MM.1S (cell line): ENCODE measurements at regions not wholly inside any gene's neighbourhood (a gene's known extent, or its start where the extent isn't known, plus 50 kb on each side); places are given as distances from the start of the nearest gene placed in this dataset.

ENCODE experiments used
- DNase-seq: peaks from one replicate; pipeline ENCODE4 v3.0.0-alpha.2; 2015
- H2AFZ ChIP-seq: fragments of 300-600 bp; sonication (generic); 2 replicates; pipeline ENCODE4 v1.6.0; 2016; ENCODE audit warnings: antibody characterized with exemption, low read length
- H3F3A ChIP-seq: fragments of 300-600 bp; sonication (generic); 2 replicates; pipeline ENCODE4 v1.6.1; 2016; ENCODE audit warnings: mild to moderate bottlenecking, antibody characterized with exemption, low read length, moderate library complexity, mixed read lengths; ENCODE audit not compliant: insufficient read depth
- H3K27ac ChIP-seq: fragments of 300-600 bp; sonication (generic); 2 replicates; pipeline ENCODE4 v1.5.1; 2016; ENCODE audit warnings: mild to moderate bottlenecking, low read length
- H3K27me3 ChIP-seq: fragments of 300-600 bp; sonication (generic); replicated peaks from 2 replicates; pipeline ENCODE4 v1.6.0; 2016; ENCODE audit warnings: low read length; ENCODE audit not compliant: insufficient read depth
- H3K36me3 ChIP-seq: fragments of 300-600 bp; sonication (generic); replicated peaks from 2 replicates; pipeline ENCODE4 v1.6.1; 2016; ENCODE audit warnings: mild to moderate bottlenecking, low read length, mixed read lengths; ENCODE audit not compliant: insufficient read depth
- H3K4me1 ChIP-seq: fragments of 300-600 bp; sonication (generic); 2 replicates; pipeline ENCODE4 v1.6.1; 2016; ENCODE audit warnings: low read length, mixed read lengths
- H3K4me2 ChIP-seq: fragments of 300-600 bp; sonication (generic); 2 replicates; pipeline ENCODE4 v1.6.0; 2016; ENCODE audit warnings: low read depth, low read length
- H3K4me3 ChIP-seq: fragments of 300-600 bp; sonication (generic); 2 replicates; pipeline ENCODE4 v1.5.1; 2016; ENCODE audit warnings: low read length, mixed read lengths
- H3K79me2 ChIP-seq: fragments of 300-600 bp; sonication (generic); 2 replicates; pipeline ENCODE4 v1.6.1; 2016; ENCODE audit warnings: mixed run types, low read length, mixed read lengths
- H3K9ac ChIP-seq: fragments of 300-600 bp; sonication (generic); 2 replicates; pipeline ENCODE4 v1.6.1; 2016; ENCODE audit warnings: low read length, mixed read lengths
- H3K9me2 ChIP-seq: fragments of 300-600 bp; sonication (generic); replicated peaks from 2 replicates; pipeline ENCODE4 v1.6.1; 2016; ENCODE audit warnings: mild to moderate bottlenecking, low read length, mixed read lengths; ENCODE audit not compliant: insufficient read depth
- H3K9me3 ChIP-seq: fragments of 300-600 bp; sonication (generic); replicated peaks from 2 replicates; pipeline ENCODE4 v1.6.1; 2016; ENCODE audit warnings: mild to moderate bottlenecking, low read length, mixed read lengths; ENCODE audit not compliant: insufficient read depth
- H4K20me1 ChIP-seq: fragments of 300-600 bp; sonication (generic); 2 replicates; pipeline ENCODE4 v1.6.1; 2016; ENCODE audit warnings: mild to moderate bottlenecking, low read length, moderate library complexity, mixed read lengths; ENCODE audit not compliant: insufficient read depth
- EZH2 ChIP-seq: fragments of 300-600 bp; sonication (generic); optimal IDR thresholded peaks from 2 replicates; pipeline ENCODE3; 2017; ENCODE audit warnings: low read depth, mild to moderate bottlenecking, antibody characterized with exemption, low read length, mixed read lengths
- EZH2phosphoT487 ChIP-seq: fragments of 300-600 bp; sonication (generic); IDR thresholded peaks from 2 replicates; pipeline ENCODE4 v1.6.1; 2018; ENCODE audit warnings: antibody characterized with exemption, low read length
- TF ChIP-seq, protein P1 (sequence below): fragments of 300-600 bp; sonication (generic); IDR thresholded peaks from 2 replicates; pipeline ENCODE4 v1.5.1; 2016; ENCODE audit warnings: antibody characterized with exemption, low read length, mixed read lengths

DNA sequence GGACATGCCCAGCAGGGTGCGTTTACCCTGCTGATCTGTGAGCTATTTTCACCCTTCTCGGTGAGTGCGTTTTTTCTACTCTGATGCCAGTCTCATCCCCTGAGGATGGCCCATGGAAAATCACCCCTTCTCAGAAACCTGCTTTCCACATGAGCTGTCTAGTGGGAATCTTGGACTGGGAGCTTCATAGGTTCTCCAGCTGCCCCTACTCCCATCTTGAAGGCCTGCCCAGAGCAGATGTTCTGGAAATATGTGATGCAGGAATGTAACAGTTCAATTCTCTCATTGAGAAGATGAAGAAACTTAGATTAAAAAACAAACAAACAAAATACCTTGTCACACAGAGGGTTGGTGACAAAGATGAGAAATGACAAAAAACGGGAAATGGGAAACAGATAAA, 146.9 kb upstream of the RAB11FIP2 start:
- no peak overlapping the region for H3K4me3 ChIP-seq
- DNase-seq, result no peak
- no peaks in the 10 kb centered on the region for H3K9me2 ChIP-seq
- H4K20me1 ChIP-seq, result no peaks in the 10 kb centered on the region
- H3K79me2 ChIP-seq, result no peaks in the 10 kb centered on the region
- TF ChIP-seq EZH2, result no peak
- no peaks in the 10 kb centered on the region for H3K9me3 ChIP-seq
- H3K4me1 ChIP-seq, result no peaks in the 10 kb centered on the region
- no peaks in the 10 kb centered on the region for H3K27me3 ChIP-seq
- H2AFZ ChIP-seq, result no peak overlapping the region
- H3K4me2 ChIP-seq, result no peak overlapping the region
- H3K9ac ChIP-seq, result no peak overlapping the region
- H3K36me3 ChIP-seq, result no peaks in the 10 kb centered on the region
- H3K27ac ChIP-seq, result no peak overlapping the region
- no peaks in the 10 kb centered on the region for H3F3A ChIP-seq

- Histone ChIP-seq H3K9me3 (no peaks in the 10 kb centered on the region), H3K9ac (no peak overlapping the region), H3K4me3 (no peak overlapping the region), H3K4me2 (no peak overlapping the region), H3F3A (no peaks in the 10 kb centered on the region), H3K79me2 (no peaks in the 10 kb centered on the region), H3K9me2 (no peaks in the 10 kb centered on the region), H3K27me3 (no peaks in the 10 kb centered on the region), H3K27ac (no peak overlapping the region), H3K36me3 (no peaks in the 10 kb centered on the region), H4K20me1 (no peaks in the 10 kb centered on the region), H3K4me1 (no peaks in the 10 kb centered on the region), H2AFZ (no peak overlapping the region)
- TF ChIP-seq EZH2 (no peak), EZH2phosphoT487 (no peak)
- TF ChIP-seq, protein P1, sequence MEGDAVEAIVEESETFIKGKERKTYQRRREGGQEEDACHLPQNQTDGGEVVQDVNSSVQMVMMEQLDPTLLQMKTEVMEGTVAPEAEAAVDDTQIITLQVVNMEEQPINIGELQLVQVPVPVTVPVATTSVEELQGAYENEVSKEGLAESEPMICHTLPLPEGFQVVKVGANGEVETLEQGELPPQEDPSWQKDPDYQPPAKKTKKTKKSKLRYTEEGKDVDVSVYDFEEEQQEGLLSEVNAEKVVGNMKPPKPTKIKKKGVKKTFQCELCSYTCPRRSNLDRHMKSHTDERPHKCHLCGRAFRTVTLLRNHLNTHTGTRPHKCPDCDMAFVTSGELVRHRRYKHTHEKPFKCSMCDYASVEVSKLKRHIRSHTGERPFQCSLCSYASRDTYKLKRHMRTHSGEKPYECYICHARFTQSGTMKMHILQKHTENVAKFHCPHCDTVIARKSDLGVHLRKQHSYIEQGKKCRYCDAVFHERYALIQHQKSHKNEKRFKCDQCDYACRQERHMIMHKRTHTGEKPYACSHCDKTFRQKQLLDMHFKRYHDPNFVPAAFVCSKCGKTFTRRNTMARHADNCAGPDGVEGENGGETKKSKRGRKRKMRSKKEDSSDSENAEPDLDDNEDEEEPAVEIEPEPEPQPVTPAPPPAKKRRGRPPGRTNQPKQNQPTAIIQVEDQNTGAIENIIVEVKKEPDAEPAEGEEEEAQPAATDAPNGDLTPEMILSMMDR, result no peak
- no peak for DNase-seq
These were observed 134.3 kb upstream of the RAB11FIP2 start for GRCh38 chr10:118181021-118181420.

GRCh38 chr10:118175148-118175547, 128.4 kb upstream of the RAB11FIP2 start:
- no peak overlapping the region for H3K4me2 ChIP-seq
- no peaks in the 10 kb centered on the region for H3K36me3 ChIP-seq
- H3K9ac ChIP-seq, result no peak overlapping the region
- H4K20me1 ChIP-seq, result no peaks in the 10 kb centered on the region
- H3F3A ChIP-seq, result no peaks in the 10 kb centered on the region
- H3K9me2 ChIP-seq, result no peaks in the 10 kb centered on the region
- no peak overlapping the region for H3K27ac ChIP-seq
- H3K4me3 ChIP-seq, result no peak overlapping the region
- no peak for DNase-seq
- H3K79me2 ChIP-seq, result no peaks in the 10 kb centered on the region
- no peaks in the 10 kb centered on the region for H3K9me3 ChIP-seq
- H3K4me1 ChIP-seq, result no peaks in the 10 kb centered on the region
- TF ChIP-seq, protein P1, result no peak
- no peak for TF ChIP-seq EZH2
- TF ChIP-seq EZH2phosphoT487, result no peak
- H2AFZ ChIP-seq, result no peak overlapping the region
- no peaks in the 10 kb centered on the region for H3K27me3 ChIP-seq

- no peaks in the 10 kb centered on the region for H3K36me3 ChIP-seq
- no peaks in the 10 kb centered on the region for H3K9me3 ChIP-seq
- no peaks in the 10 kb centered on the region for H3K79me2 ChIP-seq
- no peaks in the 10 kb centered on the region for H3K9me2 ChIP-seq
- no peak overlapping the region for H3K9ac ChIP-seq
- H3F3A ChIP-seq, result no peaks in the 10 kb centered on the region
- no peak overlapping the region for H2AFZ ChIP-seq
- no peaks in the 10 kb centered on the region for H3K27me3 ChIP-seq
- H3K4me2 ChIP-seq, result no peak overlapping the region
- H3K27ac ChIP-seq, result no peak overlapping the region
- no peaks in the 10 kb centered on the region for H3K4me1 ChIP-seq
- H3K4me3 ChIP-seq, result no peak overlapping the region
- DNase-seq, result no peak
- TF ChIP-seq, protein P1, result no peak
- no peak for TF ChIP-seq EZH2phosphoT487
- TF ChIP-seq EZH2, result no peak
- H4K20me1 ChIP-seq, result no peaks in the 10 kb centered on the region
These were observed 126.6 kb upstream of the RAB11FIP2 start for GRCh38 chr10:118173296-118173695.
